HG03439 (cell line): ENCODE measurements at regions not wholly inside any gene's neighbourhood (a gene's known extent, or its start where the extent isn't known, plus 50 kb on each side); places are given as distances from the start of the nearest gene placed in this dataset.
A peak's percentile ranks its signal among the peaks of the same experiment; 100 is the strongest.

Experiments used
- ATAC-seq: cut with Tn5 transposase; IDR thresholded peaks from one replicate; pipeline ENCODE4 v1.9.1; 2021; ENCODE audit warnings: mild to moderate bottlenecking, moderate library complexity; ENCODE audit not compliant: unreplicated experiment

DNA sequence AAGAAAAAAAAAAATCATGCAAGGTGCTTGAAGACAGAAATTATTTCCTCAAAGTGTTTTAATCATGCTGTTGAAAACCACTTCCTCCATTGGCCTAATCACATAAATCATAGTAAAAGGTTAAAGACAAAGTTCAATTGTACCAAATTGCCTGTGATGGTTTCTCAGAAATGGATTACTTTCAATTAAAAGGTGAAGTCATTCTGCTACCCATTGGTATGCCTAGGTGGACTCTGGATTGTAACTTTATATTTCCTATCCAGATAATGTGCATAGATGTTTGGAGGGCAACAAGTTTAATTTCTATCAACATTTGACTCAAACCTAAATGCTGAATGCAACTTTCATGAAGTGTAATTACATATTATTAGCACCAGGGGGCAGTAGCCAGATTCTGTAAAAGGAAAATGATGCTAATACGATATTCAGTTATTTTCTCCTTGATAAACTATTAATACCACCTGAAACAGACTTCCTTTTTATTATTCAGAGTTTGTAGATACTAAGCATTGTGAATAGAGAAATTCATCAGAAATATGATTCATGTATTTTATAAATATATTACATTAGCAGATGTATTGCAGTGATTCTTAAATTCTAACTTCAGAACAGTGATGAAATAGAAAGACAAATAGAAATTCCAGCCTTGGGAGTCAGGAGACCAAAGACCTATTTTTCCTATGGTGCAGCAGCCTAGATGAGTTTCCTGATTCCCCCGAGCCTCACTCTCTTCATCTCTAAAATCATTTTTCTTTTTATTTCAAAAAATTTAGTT lies 148.2 kb downstream of the CAAP1 start:
- ATAC-seq = no peak

DNA sequence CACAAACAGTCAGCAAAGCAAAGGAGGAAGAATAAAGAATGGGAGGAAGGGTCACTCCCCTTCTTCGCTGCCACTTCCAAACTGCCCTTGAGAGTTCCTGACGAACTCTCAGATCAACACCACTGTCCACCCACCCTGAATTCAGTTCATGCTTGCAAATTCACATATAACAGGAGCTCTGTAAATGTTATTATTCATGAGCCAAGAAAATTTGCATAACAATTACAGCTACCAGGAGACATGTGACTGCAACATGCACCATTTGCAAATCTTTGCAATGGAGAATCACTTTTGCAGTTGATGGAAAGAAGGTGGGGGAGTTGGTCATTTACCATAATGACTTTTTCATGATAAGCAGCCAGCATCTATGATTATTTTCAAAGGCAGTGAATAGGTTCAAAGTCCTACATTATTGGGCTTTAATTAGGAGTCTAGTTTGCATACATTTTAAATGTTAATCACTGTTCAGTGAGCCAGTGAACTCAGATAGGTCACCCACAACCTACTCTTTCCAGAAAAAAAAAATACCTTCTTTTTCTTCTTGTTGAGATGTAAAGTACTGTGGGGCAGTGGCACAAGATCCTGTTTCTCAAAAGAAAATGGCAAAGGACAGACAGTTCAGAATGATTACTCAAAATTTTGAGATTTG lies 149.7 kb downstream of the CAAP1 start:
- ATAC-seq = no peak

DNA sequence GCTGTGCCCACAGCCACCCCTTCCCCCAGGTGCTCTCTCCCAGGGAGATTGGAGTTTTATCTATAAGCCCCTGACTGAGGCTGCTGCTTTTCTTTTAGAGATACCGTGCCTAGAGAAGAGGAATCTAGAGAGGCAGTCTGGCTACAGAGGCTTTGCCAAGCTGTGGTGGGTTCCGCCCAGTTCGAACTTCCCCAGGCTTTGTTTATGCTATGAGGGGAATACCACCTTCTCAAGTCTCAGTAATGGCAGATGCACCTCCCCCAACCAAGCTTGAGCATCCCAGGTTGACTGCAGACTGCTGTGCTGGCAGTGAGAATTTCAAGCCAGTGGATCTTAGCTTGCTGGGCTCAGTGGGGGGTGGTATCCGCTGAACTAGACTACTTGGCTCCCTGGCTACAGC lies 157.4 kb downstream of the CAAP1 start:
- ATAC-seq = no peak

DNA sequence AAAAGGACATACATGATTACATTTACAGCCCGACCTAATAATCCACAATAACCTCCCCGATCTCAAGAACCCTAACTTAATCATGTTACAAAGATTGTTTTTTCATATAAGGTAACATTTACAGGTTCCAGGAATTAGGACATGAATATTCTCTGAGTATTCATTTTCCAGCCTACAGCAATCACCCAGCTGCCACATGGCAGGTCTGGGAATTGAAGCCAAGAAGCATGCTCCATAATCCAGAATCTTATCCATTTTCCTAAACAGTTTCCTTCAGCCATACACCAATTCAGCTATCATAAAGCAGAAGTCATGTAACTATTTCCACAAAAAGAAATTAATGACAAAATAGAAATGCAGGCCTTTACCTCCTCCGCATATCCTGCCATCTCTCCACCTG lies 163.4 kb downstream of the CAAP1 start:
- ATAC-seq = no peak

DNA sequence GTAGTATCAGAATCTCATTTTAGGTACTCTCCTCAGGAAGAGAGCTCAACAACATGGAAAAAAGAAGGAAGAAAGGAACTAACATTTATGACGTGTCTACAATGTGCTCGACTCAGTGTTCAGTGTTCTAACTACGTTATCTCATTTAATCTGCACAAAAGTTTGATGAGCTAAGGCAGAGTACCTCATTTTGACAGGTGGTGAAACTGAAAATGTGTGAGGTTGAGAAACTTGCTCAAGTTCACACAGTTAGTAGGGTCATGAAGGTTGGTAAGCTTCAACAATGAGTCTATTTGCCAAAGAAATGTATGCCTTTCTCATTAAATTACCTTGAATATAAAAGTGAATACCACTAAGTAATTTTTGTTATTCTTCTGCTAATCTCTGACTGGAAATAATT lies 165.1 kb downstream of the CAAP1 start:
- ATAC-seq = peak; percentile 81

DNA sequence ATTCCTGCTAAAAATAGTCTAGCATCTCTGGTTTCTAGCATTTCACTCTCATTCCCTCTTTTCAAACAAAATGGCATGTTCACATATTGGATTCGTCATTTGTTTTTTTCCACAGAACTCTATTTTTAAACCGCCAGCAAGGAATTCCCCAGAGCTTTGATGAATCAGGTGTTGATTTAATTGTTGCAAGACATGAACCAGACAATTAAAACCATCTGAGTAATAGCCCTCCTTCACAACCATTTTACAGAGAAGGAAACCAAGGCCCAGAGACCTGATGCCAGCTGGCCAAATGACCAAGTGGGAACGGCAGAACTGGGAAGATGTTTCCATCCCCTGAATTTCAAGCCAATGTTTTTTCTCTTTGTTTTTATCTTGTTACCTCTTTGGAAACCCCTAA lies 167.0 kb downstream of the CAAP1 start:
- ATAC-seq = no peak

DNA sequence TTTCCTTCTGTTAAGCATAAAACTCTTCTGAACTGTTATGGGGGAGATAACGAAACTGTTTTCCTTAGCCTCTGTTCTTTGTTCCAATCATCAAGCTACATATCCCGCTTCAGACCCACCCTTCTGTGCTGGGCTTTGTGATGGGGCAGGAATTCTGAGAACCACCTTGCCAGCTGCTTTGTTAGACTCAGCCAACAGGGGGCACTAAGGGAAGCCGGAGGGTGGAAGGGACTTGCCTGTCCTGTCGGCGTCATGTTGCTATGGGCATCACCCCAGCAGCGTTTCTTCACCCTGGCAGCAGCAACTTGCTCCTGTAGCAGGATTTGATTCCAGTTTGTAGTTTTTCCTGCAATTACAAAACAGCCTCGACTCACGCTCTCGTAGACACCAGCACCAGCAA lies 169.1 kb downstream of the CAAP1 start:
- ATAC-seq = peak; percentile 74

DNA sequence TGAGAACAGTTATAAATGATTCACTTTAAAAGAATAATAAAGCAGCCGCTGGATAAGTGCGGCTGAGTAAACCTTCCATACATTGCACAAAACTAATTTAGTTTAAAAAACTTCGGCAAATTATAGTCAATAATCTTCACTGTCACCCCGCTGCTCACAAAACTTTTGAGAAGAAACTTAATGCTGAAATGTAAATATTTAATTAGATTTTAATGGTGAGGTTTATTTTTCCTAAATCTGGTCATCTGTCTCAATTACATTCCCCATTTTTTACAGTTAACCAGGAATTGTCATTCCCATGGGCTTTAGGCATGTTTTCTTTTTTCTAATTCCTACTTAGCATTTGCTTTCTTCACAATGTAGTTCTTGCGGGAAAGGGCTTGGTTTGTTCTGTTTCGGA lies 169.8 kb downstream of the CAAP1 start:
- ATAC-seq = no peak

DNA sequence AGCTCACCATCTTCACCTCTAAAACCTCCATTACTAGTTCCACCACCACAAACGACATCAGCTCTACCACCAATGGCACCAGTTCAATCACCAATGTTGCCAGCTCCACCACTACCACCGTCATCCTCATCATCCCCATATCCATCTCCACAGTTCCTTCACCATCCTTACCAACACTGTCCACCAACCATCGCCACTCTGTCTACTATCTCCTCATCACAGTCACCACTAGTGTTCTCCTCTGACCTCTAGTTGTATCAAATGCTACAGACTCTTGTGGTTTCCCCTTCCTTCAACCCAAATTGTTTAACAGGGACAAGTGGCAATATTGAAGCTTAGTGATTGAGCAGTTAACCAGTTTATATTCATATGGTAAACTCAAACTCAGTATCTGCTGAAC lies 182.6 kb downstream of the CAAP1 start:
- no peak for ATAC-seq

DNA sequence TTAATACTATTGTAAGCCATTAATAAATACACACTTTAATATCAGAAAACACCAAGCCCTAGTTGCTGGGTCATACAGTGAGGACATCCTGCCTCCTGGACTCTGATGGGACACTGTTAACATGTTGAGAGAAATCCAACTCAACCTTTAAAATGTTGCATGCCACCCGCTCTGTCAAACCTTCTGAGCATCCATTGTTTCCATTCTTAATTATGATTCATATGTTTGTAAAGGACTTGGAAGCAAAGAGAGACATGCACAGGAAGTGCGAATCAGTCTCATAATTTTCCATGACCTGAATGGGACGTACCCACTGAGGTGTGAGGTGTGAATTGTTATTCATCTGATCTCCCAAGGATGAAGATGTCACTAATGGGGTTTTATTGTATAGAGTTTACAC lies 186.4 kb downstream of the CAAP1 start:
- ATAC-seq = no peak

DNA sequence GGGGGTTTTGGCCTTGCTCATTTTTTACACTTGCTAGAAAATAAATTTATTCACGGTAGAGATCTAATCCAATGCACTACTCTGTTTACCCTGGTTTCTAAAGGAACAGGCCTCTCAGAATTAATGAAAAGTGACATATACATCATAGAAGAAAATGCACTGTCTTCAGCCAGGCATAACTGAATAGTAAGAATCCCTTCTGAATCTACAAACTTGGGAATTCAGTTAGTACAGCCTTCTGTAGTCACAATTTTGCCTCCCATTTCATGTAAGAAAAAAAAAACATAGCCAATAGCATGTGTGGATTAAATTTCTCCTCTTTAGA lies 197.3 kb downstream of the CAAP1 start:
- no peak for ATAC-seq

DNA sequence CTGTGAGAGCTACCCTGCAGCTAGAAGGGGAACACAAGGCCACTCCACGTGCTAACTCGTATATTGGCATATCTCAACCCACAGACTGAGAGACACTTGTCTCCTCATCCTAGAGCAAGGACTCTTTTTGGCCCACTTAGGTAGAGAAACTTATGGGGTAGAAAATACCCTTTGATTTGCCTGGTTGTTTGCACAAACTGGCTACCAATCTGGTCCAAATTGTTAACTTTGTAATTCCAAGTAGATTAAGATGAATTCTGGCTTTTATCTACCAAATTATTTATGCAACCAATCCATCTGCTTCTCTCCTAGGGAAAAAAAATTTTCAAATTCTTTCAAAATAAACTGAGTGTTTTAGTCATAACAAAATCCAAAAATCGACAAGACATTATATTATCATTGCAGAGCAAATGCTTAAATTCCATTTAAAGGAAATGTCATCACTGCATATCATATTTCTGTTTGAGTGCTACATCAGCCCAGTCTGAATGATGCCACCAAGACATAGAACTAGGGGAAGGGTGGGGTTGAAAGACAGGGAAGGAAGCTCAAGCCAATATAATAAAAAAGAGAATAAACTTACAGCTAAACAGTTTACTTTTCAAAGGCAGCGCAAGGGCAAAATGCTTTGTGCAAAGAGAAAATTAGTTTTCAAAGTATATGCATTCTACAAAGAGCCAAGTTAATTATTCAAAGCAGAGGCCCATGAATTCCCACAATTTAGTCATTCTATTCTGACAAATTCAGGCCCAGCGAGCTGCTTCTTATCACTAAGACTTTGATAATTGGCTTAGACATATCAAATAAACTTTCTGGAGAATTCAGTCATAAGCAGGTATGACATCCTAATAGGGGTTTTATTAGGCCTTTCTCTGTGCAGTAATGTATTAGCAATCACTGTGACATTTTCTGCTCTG lies 198.0 kb downstream of the CAAP1 start:
- ATAC-seq = no peak

DNA sequence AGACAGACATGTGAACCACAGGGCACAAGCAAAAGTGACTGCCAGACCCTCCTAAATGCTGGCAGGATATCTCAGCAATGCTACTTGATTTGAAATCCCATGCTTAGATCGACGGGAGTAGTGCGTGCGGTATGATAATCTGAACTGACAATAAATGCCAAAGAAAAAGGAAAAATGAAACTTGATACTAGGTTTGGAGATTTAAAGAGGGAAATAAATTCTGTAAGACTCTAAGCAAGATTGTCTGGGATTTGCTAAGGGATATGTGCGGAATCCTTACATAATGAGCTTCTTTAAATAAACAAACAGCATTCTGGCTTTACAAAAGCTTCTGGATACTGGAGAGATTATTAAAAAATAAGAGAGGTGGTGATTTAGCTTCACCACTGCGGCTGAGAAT lies 203.6 kb downstream of the CAAP1 start:
- ATAC-seq = no peak

DNA sequence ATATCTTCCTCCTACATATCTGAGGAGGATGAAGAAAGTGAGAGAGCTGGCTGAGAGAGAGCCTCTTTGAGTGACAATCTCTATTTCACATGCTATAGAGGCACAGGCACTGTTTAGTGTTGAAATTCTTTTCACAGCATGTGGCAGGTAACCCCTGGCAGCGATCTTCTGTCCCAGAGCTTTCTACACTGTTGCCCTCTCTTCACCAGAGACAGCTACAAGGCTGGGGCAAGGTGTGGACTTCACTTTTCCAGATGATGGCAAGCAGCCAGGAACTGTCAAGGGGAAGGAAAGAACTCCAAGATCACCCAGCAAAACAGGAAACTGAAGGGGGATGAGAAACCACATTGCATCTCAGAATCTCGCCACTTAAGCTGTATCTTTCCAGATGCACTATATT lies 205.2 kb downstream of the CAAP1 start:
- ATAC-seq = no peak

DNA sequence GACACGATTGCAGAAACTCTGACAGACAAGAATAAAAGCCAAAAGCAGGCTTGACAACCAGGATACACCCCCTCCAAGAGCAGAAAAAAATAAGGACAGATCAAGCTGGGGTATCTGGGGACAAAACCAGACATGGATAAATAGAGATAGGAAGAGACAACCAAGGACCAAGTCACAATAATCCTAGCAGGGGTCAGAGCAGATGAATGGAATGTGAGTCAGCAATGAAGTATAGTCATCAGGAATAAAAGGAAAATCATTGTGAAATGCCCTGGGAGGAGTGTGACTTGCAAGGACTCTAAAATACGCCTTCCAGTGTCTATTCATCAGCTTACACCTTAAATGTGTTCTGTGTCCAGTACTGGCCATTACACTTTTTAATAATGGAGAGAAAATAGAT lies 206.8 kb downstream of the CAAP1 start:
- no peak for ATAC-seq

DNA sequence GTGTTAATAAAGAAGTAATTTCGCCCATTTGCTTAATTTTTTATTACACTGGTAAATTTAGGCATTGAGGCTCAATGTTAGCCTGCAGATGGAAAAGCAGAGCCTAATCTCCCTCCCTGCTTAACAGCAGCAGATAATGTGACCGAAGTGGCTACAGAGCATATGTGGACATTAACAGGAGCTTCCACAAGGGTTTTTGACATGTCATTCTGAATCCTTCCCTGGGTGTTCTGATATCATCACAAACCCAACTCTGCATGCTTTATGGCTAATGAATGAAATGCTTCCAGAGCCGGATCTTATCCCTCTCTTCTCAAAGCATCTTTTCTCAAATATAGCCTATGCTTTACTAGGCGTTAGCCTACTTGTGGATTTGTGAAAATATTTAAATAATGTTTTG lies 208.6 kb downstream of the CAAP1 start:
- ATAC-seq = no peak

DNA sequence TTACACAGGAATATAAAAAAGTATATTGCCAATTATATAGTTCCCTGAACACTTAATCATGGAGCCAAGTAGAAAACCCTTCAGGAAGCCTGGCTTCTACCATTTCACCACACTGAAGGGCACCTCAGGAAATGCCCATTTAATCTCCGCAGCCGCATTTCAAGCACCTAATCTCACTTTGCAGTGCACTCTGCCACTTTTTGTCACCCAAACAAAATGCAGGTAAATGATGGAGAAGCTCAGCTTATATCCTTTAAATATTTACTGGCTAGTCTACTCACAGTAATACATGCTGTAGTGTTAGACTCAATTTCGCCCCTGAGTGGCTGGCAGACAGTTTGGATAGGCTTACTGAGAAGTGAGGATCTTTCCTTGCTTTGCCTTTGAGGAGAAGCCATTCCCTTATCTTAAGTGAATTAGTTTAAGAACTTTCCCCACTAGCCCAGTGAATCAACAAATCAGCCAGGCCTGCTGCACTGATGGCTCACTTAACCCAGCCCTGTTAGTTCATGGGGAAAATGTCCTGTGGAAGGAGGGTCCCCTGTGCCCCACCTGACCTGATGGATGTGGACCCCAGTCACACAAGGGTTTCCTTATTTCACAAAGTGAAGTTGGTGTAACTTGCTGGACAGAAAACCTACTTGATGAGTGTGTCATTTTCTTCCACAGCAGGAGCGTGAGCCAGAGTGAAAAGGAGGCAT lies 209.7 kb downstream of the CAAP1 start:
- no peak for ATAC-seq

DNA sequence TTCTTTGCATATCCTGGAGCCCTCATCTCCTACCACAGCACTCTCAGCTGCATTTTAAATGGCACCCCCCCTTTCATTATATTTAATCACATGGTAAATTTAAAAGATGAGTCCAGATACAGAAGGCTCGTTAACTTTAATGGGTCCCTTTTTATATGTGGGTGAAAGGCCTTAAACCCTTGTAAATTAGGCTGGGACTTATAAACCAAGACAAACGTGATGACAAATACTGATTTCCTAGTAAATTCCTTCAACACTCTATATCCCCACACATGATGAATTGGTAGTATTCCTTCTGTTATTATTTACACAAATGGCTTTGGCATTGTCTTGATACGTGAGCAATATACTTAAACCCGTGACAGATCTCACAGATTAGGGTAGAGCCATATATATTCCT lies 210.6 kb downstream of the CAAP1 start:
- no peak for ATAC-seq

DNA sequence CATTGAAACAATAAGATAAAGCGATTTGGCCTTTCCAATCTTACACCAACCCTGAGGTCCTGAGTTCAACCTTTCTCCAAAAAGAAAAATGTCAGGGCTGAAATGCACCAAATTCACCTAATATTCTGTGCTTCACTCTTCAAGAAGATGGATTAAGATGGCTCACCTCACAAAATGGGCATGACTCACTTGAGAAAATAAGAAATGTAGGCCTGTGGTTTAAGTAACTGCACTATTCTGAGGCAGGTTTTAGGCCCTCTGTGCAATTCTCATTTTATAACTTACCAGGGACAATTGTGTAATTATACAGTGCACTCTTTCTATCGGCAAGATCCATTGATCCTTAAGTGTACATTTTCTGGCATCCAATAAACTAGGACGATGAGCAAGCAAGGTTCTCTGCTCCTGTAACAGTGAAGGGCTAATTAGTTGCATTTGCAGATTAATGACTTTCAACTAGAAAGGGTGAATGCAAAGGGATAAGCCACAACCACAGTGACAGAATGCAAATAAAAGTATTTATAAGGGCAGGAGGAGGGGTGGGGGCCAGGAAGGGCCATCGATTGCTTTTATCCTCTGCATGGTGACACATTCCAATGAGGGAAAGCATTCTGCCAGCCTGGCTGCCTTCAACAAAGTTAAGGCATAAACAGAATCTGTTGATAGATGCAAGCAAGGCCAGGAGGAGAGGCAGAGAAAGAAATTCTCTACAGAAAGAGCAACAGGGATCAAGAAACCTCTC lies 214.5 kb downstream of the CAAP1 start:
- ATAC-seq = no peak

DNA sequence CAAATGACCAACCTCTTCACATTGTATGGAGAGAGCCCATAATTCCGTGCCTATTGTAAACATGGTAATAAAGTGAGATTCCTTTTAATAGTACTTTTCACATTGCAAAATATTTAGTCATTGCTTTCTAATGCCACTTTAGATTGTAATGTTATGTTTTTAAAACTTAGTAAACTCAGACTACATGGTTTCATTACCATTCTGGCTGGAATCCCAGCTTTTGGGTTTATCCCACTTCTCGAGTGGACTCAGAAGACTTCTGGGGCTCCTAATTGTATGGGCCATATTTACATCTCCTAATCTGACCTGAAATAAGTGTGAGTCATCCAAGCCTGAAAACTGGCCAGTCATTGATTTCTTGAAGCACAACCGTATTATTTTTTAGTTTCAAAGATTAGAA lies 217.6 kb downstream of the CAAP1 start:
- no peak for ATAC-seq

DNA sequence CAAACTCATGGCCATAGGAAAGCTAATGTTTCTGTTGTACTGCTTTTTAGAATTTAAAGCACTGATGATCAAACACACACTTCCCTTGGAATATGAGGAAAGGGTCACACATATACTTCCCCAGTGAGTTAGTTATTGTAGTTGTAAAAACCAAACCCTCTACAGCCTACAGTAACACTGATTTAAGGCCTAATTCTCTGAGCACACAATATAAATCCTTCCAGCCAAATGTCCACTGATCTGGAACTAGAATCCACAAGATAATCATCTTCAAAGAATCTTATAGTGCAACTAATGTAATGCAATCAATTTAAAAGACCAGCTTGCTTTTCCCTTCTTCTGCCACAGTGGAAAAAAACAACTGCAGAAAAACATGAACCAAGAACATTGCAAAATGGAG lies 219.3 kb downstream of the CAAP1 start:
- ATAC-seq = no peak
